Esophagus squamous epithelium (tissue), 4 donors: ENCODE measurements at regions not wholly inside any gene's neighbourhood (a gene's known extent, or its start where the extent isn't known, plus 50 kb on each side); places are given as distances from the start of the nearest gene placed in this dataset.

Experiments used
- POLR2A ChIP-seq, 4 donors: fragments of 450-650 bp; IDR thresholded peaks; one replicate each; pipeline ENCODE4 v1.6.1; 2017; ENCODE audit warnings: antibody characterized with exemption in 4 of 4, mild to moderate bottlenecking in 4 of 4, moderate library complexity in 3 of 4
- TF ChIP-seq, protein P1 (sequence below), 6 experiments: fragments of 450-650 bp in 4 of 6; fragments of 200-600 bp in 2 of 6; sonication (generic) in 2 of 6; IDR thresholded peaks; one replicate each; pipeline ENCODE4 v1.5.1; 2016 to 2019; ENCODE audit warnings: antibody characterized with exemption in 6 of 6, mild to moderate bottlenecking in 4 of 6, moderate library complexity in 4 of 6

DNA sequence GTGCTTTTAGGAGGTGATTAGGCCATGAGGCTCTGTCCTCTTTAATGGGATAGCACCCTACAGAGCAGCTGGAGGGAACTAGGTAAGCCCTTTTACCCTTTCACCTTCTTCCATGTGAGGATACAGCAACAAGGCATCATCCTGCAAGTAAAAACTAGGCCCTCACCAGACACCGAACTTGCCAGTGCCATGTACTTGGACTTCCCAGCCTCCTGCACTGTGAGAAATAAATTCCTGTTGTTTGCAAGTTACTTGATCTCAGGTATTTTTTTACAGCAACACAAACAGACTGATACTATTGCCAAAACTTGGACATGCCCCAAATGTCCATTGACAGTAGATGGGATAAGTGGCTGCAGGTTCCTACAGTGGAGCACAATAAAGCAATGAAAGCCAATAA lies 85.8 kb upstream of the MAP1LC3B2 start:
- TF ChIP-seq POLR2A (IDR thresholded peaks at IDR 0.05): no peak
- TF ChIP-seq, protein P1, sequence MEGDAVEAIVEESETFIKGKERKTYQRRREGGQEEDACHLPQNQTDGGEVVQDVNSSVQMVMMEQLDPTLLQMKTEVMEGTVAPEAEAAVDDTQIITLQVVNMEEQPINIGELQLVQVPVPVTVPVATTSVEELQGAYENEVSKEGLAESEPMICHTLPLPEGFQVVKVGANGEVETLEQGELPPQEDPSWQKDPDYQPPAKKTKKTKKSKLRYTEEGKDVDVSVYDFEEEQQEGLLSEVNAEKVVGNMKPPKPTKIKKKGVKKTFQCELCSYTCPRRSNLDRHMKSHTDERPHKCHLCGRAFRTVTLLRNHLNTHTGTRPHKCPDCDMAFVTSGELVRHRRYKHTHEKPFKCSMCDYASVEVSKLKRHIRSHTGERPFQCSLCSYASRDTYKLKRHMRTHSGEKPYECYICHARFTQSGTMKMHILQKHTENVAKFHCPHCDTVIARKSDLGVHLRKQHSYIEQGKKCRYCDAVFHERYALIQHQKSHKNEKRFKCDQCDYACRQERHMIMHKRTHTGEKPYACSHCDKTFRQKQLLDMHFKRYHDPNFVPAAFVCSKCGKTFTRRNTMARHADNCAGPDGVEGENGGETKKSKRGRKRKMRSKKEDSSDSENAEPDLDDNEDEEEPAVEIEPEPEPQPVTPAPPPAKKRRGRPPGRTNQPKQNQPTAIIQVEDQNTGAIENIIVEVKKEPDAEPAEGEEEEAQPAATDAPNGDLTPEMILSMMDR (IDR thresholded peaks at IDR 0.05): no peak
